GM12874 (cell line): ENCODE measurements at regions not wholly inside any gene's neighbourhood (a gene's known extent, or its start where the extent isn't known, plus 50 kb on each side); places are given as distances from the start of the nearest gene placed in this dataset.

Experiments used
- CTCF ChIP-seq: IDR thresholded peaks from 2 replicates; pipeline ENCODE4 v1.5.1; 2011; ENCODE audit warnings: low read depth, mild to moderate bottlenecking, control low read depth, low read length, moderate library complexity; ENCODE audit not compliant: insufficient read depth

- no peak for TF ChIP-seq CTCF
Measured at GRCh38 chr5:66382152-66382551, 214.0 kb upstream of the MAST4 start.

- no peak for TF ChIP-seq CTCF
Measured at GRCh38 chr5:66406761-66407336, 189.3 kb upstream of the MAST4 start.

GRCh38 chr5:66407765-66408164, 188.4 kb upstream of the MAST4 start:
- TF ChIP-seq CTCF, result no peak

GRCh38 chr5:66408576-66408975, 187.6 kb upstream of the MAST4 start:
- TF ChIP-seq CTCF, result no peak

- no peak for TF ChIP-seq CTCF
Measured at GRCh38 chr5:66410122-66410521, 186.1 kb upstream of the MAST4 start.

GRCh38 chr5:66411701-66412100, 184.5 kb upstream of the MAST4 start:
- TF ChIP-seq CTCF, result no peak

- no peak for TF ChIP-seq CTCF
Measured at GRCh38 chr5:66413931-66414330, 182.3 kb upstream of the MAST4 start.
